ENCODE measurements at regions not wholly inside any gene's neighbourhood (a gene's known extent, or its start where the extent isn't known, plus 50 kb on each side); places are given as distances from the start of the nearest gene placed in this dataset.

DNA sequence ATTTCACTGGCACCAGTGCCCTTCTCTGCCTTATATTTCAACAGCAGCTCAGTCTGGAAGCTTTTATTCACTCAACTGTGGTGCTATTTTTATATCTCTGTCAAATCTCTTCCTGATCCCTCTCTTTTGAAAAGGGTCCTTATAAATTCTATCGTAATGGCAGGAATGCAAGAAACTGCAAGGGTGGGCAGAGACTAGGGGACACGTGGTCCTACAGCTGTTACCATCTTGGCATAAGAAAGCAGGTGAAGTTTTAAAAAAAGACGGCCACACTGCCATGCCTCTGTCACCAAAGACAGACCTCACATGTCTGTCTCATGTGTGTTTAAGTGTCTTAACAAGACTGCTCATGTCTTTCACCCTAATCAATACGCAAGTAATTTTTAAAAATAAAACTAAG, 368.4 kb upstream of the CDH11 start:
- DNase-seq (ENCODE audit: low spot score): no peak

DNA sequence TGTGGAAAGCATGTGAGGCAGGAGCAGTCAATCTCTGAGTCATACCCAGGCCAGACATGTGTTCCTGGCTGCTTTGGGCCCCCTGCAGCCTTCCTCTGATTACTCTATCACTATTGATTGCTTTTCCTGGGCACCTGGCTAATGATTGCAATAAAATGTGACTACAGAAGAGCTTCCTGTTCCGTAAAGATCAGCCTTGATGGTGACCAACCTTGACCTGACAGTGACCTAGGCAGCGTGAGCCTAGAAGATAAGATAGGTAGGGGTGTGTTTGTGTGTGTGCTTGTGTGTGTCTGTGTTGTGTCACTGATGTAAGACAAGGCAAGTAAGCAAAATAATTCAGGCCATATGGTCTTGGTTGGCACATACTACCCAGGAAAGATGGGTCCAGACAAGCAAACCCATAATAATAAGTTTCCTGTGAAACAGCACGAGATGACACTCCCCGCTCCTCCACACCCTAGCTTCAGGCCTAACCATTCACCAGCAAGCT, 367.7 kb upstream of the CDH11 start:
- DNase-seq (ENCODE audit: low spot score): no peak

GRCh38 chr16:65487231-65487630, 365.4 kb upstream of the CDH11 start:
- no peak for DNase-seq (ENCODE audit: low spot score)

- DNase-seq (ENCODE audit: low spot score): no peak
Measured at GRCh38 chr16:65481956-65482355, 360.1 kb upstream of the CDH11 start.

DNA sequence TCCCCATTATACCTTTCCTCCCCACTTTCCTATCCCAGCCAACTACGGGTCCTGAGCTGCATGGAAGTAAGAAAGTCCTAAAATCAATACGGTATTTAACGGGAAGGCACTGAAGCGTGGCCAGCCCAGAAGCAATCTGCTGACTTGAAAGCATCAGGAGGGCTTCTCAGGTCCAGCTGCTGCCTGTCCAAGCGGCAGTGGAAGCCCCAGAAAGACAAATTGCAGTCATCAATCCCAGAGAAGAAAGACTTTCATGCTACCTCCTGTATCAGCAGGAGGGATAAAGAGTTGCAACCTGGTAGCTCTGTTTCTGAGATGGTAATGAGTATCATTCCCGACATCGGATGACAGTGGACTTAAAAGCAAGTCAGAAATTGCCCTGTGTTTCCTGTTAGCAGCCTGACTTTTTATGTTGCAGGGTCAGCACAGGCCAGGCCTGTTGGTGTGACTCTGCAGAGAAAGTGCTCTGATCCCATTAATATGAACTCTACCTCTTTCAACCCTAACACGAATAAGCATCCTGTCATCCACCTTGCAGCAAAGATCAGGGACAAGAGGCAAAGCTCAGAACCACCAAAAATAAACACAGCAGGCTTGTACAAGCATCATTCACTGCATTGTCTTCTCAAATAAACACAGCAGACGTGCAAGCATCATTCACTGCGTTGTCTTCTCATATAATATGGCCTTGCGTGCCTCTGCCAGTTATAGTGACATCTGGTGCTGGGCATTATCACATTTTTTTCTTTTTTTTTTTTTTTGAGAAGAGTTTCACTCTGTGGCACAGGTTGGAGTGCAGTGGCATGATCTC, 358.6 kb upstream of the CDH11 start:
- no peak for DNase-seq (ENCODE audit: low spot score)

GRCh38 chr16:65476448-65476955, 354.6 kb upstream of the CDH11 start:
- no peak for DNase-seq (ENCODE audit: low spot score)

- DNase-seq (ENCODE audit: low spot score): no peak
Measured at GRCh38 chr16:65473699-65474098, 351.8 kb upstream of the CDH11 start.

DNA sequence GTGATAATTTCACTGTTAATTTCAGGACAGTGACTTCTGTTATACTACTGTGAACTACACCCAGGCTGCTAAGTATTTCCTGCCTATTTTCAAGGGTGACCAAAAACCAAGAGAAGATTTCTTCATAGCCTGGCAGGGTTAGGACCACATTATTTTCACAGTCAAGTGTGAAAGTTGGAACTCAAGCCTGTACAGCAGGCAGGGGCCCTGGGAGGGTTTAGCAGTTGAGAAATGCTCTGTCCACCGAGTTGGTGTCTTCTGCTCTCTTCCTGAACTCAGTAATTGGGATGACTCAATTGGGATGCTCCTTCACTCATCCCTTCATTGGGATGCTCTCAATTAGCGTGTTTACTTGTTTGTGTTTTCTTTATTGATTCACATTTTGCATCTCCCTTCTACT, 347.3 kb upstream of the CDH11 start:
- no peak for DNase-seq (ENCODE audit: low spot score)

GRCh38 chr16:65468133-65468532, 346.3 kb upstream of the CDH11 start:
- no peak for DNase-seq (ENCODE audit: low spot score)

- DNase-seq (ENCODE audit: low spot score): no peak
Measured at GRCh38 chr16:65463652-65464260, 341.9 kb upstream of the CDH11 start.

GRCh38 chr16:65457084-65457483, 335.2 kb upstream of the CDH11 start:
- DNase-seq (ENCODE audit: low spot score): no peak

DNA sequence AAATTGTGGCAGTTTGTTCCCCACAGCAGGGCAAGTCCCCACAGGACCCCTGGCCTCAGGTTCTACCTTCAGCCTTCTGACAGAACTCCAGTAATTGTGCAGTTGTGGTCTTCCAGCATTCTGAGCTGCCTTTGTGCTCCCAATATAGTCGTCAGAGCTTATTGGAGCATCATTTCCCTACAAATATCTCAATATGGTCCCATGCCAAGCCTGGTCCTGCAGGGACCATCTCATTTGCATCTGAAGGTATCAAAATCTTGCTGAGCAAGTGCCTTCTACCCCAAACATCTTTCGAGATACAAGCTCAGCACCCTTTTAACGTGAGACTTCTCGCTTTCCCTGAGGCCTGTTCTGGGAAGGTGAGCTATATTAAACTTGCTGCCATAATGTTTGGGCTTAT, 333.9 kb upstream of the CDH11 start:
- no peak for DNase-seq (ENCODE audit: low spot score)

- no peak for DNase-seq (ENCODE audit: low spot score)
Measured at GRCh38 chr16:65453646-65454045, 331.8 kb upstream of the CDH11 start.

GRCh38 chr16:65449526-65449925, 327.7 kb upstream of the CDH11 start:
- no peak for DNase-seq (ENCODE audit: low spot score)

GRCh38 chr16:65446427-65446826, 324.6 kb upstream of the CDH11 start:
- DNase-seq (ENCODE audit: low spot score): no peak

- no peak for DNase-seq (ENCODE audit: low spot score)
Measured at GRCh38 chr16:65445313-65446260, 323.7 kb upstream of the CDH11 start.

DNA sequence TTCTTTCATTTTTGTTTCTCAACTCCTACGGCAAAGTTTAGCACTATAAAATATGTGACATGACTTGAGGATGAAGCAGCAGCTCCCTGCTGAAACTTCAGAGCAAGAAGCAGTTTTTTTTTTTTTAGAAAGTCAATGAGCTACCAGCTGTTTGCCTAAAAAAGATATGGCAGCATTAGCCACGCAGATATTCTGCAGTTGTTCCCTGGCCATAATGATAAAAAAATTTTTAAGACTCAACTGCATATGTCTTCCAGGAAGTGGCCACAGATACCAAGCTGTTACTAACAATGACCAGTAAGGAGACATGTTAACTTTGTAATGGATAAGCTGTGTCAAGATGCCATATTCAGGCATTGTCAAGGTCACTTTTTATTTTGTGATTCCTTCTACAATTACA, 319.6 kb upstream of the CDH11 start:
- DNase-seq (ENCODE audit: low spot score): no peak

DNA sequence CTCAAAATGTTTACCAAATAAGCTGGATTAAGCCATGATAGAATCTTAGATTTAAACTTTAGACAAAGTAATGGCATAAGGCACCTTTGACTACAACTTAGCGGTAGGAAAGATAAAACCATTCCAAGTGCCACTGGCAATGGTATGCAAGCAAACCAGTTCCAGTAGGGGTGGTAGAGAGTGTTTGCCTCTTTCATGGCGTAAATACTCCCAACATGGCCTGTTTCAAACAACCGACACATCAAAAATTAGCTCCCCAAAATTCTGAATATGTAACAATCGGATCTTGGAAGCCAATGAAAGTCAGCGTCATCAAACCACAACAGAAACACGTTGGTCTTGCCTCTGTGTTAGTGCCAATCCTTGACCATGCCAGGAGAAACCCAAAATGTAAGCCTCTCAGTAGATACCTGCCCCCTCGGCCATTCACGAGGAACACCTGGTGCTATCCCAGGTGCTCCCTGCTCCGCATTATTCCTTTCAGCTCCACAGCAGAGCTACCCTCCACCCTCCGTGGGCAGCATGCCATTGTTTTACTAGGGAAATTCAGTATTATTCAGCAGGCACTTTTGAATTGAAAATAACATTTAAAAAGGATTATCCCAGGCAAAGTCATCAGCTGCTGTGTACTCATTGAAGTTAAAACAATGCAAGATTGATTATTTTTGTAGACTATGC, 307.8 kb upstream of the CDH11 start:
- no peak for DNase-seq (ENCODE audit: low spot score)

DNA sequence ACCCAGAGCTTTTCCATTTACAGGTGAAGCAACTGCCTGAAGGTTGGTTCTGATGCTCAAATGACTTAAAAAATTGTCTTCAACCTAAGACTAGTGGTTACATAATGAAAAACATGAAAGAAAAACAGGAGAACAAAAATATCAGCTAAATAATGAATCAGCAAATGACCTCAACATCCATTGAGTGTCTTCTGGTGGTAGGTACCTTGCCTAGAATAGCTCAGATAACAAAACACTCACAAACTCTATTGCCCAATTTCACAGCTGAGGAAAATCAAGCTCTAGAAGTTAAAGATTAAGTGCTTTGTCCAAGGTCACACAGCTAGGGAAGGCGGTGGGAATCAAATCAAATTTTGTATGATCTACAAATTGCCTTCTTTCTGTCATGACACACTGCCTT, 304.6 kb upstream of the CDH11 start:
- no peak for DNase-seq (ENCODE audit: low spot score)

- DNase-seq (ENCODE audit: low spot score): no peak
Measured at GRCh38 chr16:65422934-65423333, 301.1 kb upstream of the CDH11 start.

- DNase-seq (ENCODE audit: low spot score): no peak
Measured at GRCh38 chr16:65421596-65421995, 299.7 kb upstream of the CDH11 start.
